ENCODE measurements at regions not wholly inside any gene's neighbourhood (a gene's known extent, or its start where the extent isn't known, plus 50 kb on each side); places are given as distances from the start of the nearest gene placed in this dataset.

GRCh38 chr2:22221006-22221405 lies 1097.2 kb downstream of the TDRD15 start:
- DNase-seq (ENCODE audit: low read depth in 2 of 2), result no peak

- DNase-seq (ENCODE audit: low read depth in 2 of 2), result no peak
Measured at GRCh38 chr2:22238967-22239366, 1115.2 kb downstream of the TDRD15 start.

GRCh38 chr2:22247466-22247865 lies 1123.7 kb downstream of the TDRD15 start:
- DNase-seq (ENCODE audit: low read depth in 2 of 2), result no peak

GRCh38 chr2:22248851-22249250 lies 1125.1 kb downstream of the TDRD15 start:
- no peak for DNase-seq (ENCODE audit: low read depth in 2 of 2)

GRCh38 chr2:22253171-22253570 lies 1129.4 kb downstream of the TDRD15 start:
- DNase-seq (ENCODE audit: low read depth in 2 of 2), result no peak

- DNase-seq (ENCODE audit: low read depth in 2 of 2), result no peak
Measured at GRCh38 chr2:22261165-22261564, 1123.8 kb upstream of the KLHL29 start.

GRCh38 chr2:22270341-22270740 lies 1114.6 kb upstream of the KLHL29 start:
- no peak for DNase-seq (ENCODE audit: low read depth in 2 of 2)

- DNase-seq (ENCODE audit: low read depth in 2 of 2), result no peak
Measured at GRCh38 chr2:22273853-22274252, 1111.1 kb upstream of the KLHL29 start.

- DNase-seq (ENCODE audit: low read depth in 2 of 2), result no peak
Measured at GRCh38 chr2:22274661-22275060, 1110.3 kb upstream of the KLHL29 start.

- DNase-seq (ENCODE audit: low read depth in 2 of 2), result no peak
Measured at GRCh38 chr2:22276696-22277095, 1108.3 kb upstream of the KLHL29 start.

- DNase-seq (ENCODE audit: low read depth in 2 of 2), result no peak
Measured at GRCh38 chr2:22279541-22279940, 1105.4 kb upstream of the KLHL29 start.

GRCh38 chr2:22281033-22281432 lies 1103.9 kb upstream of the KLHL29 start:
- no peak for DNase-seq (ENCODE audit: low read depth in 2 of 2)

GRCh38 chr2:22282220-22282619 lies 1102.8 kb upstream of the KLHL29 start:
- DNase-seq (ENCODE audit: low read depth in 2 of 2), result no peak

- DNase-seq (ENCODE audit: low read depth in 2 of 2), result no peak
Measured at GRCh38 chr2:22282916-22283315, 1102.1 kb upstream of the KLHL29 start.

- no peak for DNase-seq (ENCODE audit: low read depth in 2 of 2)
Measured at GRCh38 chr2:22283436-22283835, 1101.5 kb upstream of the KLHL29 start.

GRCh38 chr2:22290302-22290701 lies 1094.7 kb upstream of the KLHL29 start:
- DNase-seq (ENCODE audit: low read depth in 2 of 2), result no peak

- DNase-seq (ENCODE audit: low read depth in 2 of 2), result no peak
Measured at GRCh38 chr2:22290909-22291473, 1094.0 kb upstream of the KLHL29 start.

GRCh38 chr2:22301228-22301627 lies 1083.8 kb upstream of the KLHL29 start:
- no peak for DNase-seq (ENCODE audit: low read depth in 2 of 2)

- no peak for DNase-seq (ENCODE audit: low read depth in 2 of 2)
Measured at GRCh38 chr2:22326250-22326649, 1058.7 kb upstream of the KLHL29 start.

- DNase-seq (ENCODE audit: low read depth in 2 of 2), result no peak
Measured at GRCh38 chr2:22329211-22330154, 1055.5 kb upstream of the KLHL29 start.

- DNase-seq (ENCODE audit: low read depth in 2 of 2), result no peak
Measured at GRCh38 chr2:22336414-22336813, 1048.6 kb upstream of the KLHL29 start.

- DNase-seq (ENCODE audit: low read depth in 2 of 2), result no peak
Measured at GRCh38 chr2:22340716-22341115, 1044.3 kb upstream of the KLHL29 start.

GRCh38 chr2:22347306-22347705 lies 1037.7 kb upstream of the KLHL29 start:
- DNase-seq (ENCODE audit: low read depth in 2 of 2), result no peak
